ENCODE measurements at regions not wholly inside any gene's neighbourhood (a gene's known extent, or its start where the extent isn't known, plus 50 kb on each side); places are given as distances from the start of the nearest gene placed in this dataset.

DNA sequence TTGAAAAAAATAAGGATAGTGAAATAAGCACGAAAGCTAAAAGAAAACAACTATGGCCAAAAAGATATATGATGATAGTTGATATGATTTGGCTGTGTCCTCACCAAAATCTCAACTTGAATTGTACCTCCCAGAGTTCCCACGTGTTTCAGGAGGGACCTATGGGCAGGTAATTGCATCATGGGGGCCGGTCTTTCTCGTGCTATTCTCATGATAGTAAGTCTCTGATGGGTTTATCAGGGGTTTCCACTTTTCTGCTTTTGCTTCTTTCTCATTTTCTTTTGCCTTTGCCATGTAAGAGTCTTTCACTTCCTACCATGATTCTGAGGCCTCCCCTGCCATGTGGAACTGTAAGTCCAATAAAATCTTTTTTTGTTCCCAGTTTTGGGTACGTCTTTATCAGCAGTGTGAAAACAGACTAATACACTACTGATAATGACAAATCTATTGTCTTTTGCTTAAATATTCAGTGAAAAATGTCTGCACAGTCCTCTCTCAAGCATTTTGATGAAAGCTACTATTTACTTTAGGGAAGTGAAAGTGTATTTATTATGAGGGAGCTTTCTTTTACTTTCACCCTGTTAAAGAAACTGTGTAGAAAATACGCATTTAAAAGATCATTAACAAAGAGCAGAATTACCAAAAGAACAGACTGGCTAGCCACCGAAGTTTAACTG is 389.1 kb downstream of the HTR1B start:
- H3K27me3 ChIP-seq, result no peaks in the 10 kb centered on the region
- DNase-seq (ENCODE audit: low spot score in 2 of 2), result no peak
- H3K4me1 ChIP-seq, result no peaks in the 10 kb centered on the region
- H3K27ac ChIP-seq, result no peak overlapping the region
- WGBS, 2 donors, result 85 to 89% methylated on average over 7 of the region's 7 CpGs
- TF ChIP-seq EP300 (IDR thresholded peaks at IDR 0.05) (no peak), POLR2A (IDR thresholded peaks at IDR 0.05) (no peak)
- TF ChIP-seq, protein P1, sequence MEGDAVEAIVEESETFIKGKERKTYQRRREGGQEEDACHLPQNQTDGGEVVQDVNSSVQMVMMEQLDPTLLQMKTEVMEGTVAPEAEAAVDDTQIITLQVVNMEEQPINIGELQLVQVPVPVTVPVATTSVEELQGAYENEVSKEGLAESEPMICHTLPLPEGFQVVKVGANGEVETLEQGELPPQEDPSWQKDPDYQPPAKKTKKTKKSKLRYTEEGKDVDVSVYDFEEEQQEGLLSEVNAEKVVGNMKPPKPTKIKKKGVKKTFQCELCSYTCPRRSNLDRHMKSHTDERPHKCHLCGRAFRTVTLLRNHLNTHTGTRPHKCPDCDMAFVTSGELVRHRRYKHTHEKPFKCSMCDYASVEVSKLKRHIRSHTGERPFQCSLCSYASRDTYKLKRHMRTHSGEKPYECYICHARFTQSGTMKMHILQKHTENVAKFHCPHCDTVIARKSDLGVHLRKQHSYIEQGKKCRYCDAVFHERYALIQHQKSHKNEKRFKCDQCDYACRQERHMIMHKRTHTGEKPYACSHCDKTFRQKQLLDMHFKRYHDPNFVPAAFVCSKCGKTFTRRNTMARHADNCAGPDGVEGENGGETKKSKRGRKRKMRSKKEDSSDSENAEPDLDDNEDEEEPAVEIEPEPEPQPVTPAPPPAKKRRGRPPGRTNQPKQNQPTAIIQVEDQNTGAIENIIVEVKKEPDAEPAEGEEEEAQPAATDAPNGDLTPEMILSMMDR (IDR thresholded peaks at IDR 0.05), result no peak
- no peak overlapping the region for H3K4me3 ChIP-seq
- no peaks in the 10 kb centered on the region for H3K36me3 ChIP-seq
- no peaks in the 10 kb centered on the region for H3K9me3 ChIP-seq

DNA sequence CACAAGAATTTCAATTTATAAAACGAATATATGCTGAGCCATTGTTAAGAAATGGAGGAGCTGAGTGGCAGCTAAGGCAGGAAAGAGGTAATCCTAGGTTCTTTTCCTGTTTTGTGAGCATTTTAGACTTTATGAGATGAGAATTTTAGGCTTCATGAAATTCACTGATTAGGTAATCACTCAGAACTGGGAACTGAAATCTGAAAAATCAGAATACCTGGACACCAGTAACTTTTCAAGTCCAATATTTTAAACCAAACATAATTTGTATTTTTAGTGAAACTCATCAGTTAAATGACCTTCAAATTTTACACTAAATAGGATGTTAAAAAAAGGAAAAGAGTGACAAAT is 389.9 kb downstream of the HTR1B start:
- no peak for TF ChIP-seq POLR2A (IDR thresholded peaks at IDR 0.05)
- no peak for TF ChIP-seq EP300 (IDR thresholded peaks at IDR 0.05)
- TF ChIP-seq, protein P1 (IDR thresholded peaks at IDR 0.05), result no peak
- H3K9me3 ChIP-seq, result no peaks in the 10 kb centered on the region
- DNase-seq (ENCODE audit: low spot score in 2 of 2), result no peak
- WGBS, 2 donors, result 58 to 67% methylated on average over 1 of the region's 1 CpG
- no peak overlapping the region for H3K4me3 ChIP-seq
- no peaks in the 10 kb centered on the region for H3K4me1 ChIP-seq
- no peak overlapping the region for H3K27ac ChIP-seq
- H3K27me3 ChIP-seq, result no peaks in the 10 kb centered on the region
- H3K36me3 ChIP-seq, result no peaks in the 10 kb centered on the region

DNA sequence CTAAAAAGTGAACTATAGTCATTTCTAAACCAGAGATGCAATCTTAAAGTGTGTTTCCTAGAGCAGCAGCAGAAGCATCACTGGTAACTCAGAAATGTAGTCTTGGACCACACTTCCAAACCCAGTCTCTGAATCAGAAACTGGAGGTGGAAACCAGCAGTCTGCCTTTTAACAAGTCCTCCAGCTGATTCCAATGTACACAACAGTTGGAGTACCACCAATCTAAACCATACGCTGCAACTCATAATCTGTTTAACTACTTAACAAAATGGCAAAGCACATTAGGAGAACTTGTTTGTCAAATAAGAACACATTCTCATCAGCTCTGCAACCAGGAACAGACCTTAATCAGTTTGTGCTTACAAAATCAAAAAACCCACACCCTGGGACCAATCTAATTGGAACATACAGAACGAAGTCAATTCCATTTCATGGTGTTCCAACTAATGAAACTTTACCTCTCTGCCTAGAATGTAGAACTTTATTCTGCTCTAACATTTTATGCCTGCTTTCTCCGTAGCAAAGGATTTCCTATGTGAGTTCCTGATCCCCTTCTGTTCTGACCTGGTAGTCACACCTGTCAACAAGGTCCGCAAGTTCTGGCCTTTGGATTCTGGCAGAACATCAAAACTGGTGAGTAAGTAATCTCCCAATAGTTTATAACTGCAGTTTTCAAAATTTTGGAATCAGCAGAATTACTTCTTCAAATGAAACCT is 390.4 kb downstream of the HTR1B start:
- Histone ChIP-seq H3K27me3 (no peaks in the 10 kb centered on the region), H3K4me1 (no peaks in the 10 kb centered on the region), H3K4me3 (no peak overlapping the region), H3K36me3 (no peaks in the 10 kb centered on the region), H3K27ac (no peak overlapping the region), H3K9me3 (no peaks in the 10 kb centered on the region)
- TF ChIP-seq EP300 (IDR thresholded peaks at IDR 0.05), result no peak
- DNase-seq (ENCODE audit: low spot score in 2 of 2), result no peak
- 65 to 73% methylated on average over 4 of the region's 4 CpGs for WGBS, 2 donors

DNA sequence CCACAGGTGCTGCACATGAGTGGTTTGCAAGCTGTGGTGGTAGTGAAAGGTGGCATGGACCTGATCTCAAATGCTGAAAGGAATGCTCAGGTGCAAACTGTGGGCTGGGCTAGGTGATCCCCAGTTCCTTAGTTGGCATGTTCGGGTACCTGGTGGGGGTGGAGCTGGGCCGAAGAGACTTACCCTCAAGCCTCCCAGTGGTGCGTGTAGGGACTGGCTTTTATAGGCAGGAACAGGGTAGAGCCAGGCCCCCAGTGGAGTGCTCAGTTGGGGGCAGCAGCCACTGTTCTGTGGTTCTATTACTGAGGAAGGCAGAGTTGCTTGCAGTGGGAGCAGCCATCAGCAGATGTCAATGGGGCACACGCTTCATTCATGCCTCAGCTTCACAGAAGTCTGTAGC is 399.8 kb downstream of the HTR1B start:
- Histone ChIP-seq H3K9me3 (peaks cover 0 to 3% (median 0%) of the 10 kb centered on the region in 4 donors), H3K27me3 (no peaks in the 10 kb centered on the region), H3K4me1 (no peaks in the 10 kb centered on the region), H3K36me3 (no peaks in the 10 kb centered on the region), H3K4me3 (no peak overlapping the region), H3K27ac (no peak overlapping the region)
- no peak for TF ChIP-seq EP300 (IDR thresholded peaks at IDR 0.05)
- no peak for TF ChIP-seq POLR2A (IDR thresholded peaks at IDR 0.05)
- TF ChIP-seq, protein P1 (IDR thresholded peaks at IDR 0.05), result no peak
- no peak for DNase-seq (ENCODE audit: low spot score in 2 of 2)
- WGBS, 2 donors, result 87 to 98% methylated on average over 4 of the region's 4 CpGs

DNA sequence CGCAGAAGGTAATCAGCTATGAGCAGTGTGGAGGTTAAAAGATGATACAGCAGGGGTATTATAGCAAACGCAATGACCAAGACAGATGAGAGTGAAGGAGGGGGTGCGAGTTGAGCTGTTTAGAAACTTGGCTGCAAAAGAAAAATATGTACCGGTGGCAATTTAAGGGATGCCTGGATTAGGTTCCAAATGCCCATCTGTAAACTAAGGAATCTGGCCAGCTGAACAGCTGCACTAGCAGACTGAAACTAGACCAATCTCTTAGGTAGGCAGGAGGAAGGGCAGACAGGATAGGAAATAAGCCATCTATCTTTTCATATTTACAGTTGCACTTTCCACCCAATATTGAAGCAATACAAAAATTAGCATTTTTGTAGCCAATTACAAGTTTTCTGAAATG is 407.6 kb downstream of the HTR1B start:
- H3K36me3 ChIP-seq, result no peaks in the 10 kb centered on the region
- TF ChIP-seq EP300 (IDR thresholded peaks at IDR 0.05), result no peak
- no peak for TF ChIP-seq POLR2A (IDR thresholded peaks at IDR 0.05)
- TF ChIP-seq, protein P1 (IDR thresholded peaks at IDR 0.05), result no peak
- H3K27ac ChIP-seq, result no peak overlapping the region
- H3K4me1 ChIP-seq, result no peaks in the 10 kb centered on the region
- H3K9me3 ChIP-seq, result peaks cover 0 to 15% (median 0%) of the 10 kb centered on the region in 4 donors
- no peak for DNase-seq (ENCODE audit: low spot score in 2 of 2)
- H3K4me3 ChIP-seq, result no peak overlapping the region
- no peaks in the 10 kb centered on the region for H3K27me3 ChIP-seq
- WGBS, 2 donors, result 91 to 92% methylated on average over 4 of the region's 4 CpGs
